ENCODE measurements at regions not wholly inside any gene's neighbourhood (a gene's known extent, or its start where the extent isn't known, plus 50 kb on each side); places are given as distances from the start of the nearest gene placed in this dataset.
"Not testable (repeated sequence)": the region's sequence is repeated elsewhere in the genome, so short reads cannot be mapped to it uniquely, and the experiment has no call there.

DNA sequence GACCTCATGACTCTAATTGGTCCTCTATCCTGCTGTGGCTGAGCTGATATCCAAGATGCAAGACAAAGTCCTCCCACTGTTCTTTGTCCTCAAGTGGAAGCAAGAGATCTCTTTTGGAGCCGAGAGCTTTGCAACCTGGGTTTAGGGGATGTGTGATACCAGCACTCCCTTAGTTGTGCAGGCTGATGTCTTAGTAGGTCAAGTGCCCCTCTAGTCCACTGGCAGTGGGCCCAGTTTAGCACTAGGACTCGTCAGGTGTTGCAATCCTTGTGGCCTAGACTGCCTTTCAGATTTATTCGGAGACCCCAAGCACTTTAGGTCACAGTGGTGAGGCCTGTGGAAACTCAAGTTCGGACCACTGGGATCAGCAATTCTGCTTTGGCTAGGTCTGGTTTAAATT, 64.0 kb downstream of the GPRASP3 start:
- Mint-ChIP-seq H3K4me3 (no peak overlapping the region), H3K27ac (no peak overlapping the region), H3K9me3 (peaks cover 4% of the 10 kb centered on the region), H3K27me3 (no peaks in the 10 kb centered on the region), H3K36me3 (peaks cover 25% of the 10 kb centered on the region), H3K4me1 (no peaks in the 10 kb centered on the region)
- no peak for DNase-seq (ENCODE audit: low spot score in 2 of 2)
- no peak for ATAC-seq (ENCODE audit: low read depth)

DNA sequence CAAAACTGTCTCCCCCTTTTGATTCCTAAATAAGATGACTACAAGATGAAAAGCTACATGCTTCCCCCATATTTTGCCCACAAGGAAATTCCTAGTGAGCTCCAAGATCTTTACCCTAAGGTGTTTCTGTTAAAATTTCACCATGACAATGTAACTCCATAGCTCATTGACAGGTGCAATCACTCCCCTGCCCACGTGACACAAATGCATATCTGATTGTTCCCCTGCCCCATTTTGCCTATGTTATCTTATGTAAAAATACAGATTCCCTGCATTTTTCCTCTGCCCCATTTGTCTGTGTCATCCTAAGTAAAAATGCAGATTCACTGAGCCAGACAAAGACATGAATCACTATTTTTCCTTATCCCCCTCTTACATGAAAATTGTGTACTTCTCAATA, 66.7 kb downstream of the GPRASP3 start:
- Mint-ChIP-seq H3K27me3 (no peaks in the 10 kb centered on the region), H3K4me3 (no peak overlapping the region), H3K4me1 (no peaks in the 10 kb centered on the region), H3K9me3 (peaks cover 3% of the 10 kb centered on the region), H3K27ac (no peak overlapping the region), H3K36me3 (peaks cover 20% of the 10 kb centered on the region)
- no peak for ATAC-seq (ENCODE audit: low read depth)
- DNase-seq (ENCODE audit: low spot score in 2 of 2), result no peak

DNA sequence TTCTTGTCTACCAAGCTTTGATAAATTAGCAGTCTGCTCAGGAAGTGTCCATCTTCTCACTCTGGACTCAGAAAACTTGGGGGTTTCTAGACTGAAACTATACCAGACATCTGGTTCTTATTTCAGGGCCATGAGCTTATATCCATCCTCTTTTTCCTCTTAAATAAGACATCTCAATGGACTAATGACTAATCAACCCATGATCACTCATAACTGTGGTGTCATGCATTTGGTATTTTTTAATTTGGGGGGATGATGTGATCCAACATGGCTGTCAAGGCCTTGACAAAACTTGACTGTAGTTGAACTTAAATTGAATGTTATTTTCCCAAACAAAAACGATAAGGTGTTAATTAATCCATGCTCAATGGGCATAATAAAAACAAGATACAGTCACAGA, 87.8 kb downstream of the GPRASP3 start:
- no peaks in the 10 kb centered on the region for H3K4me1 Mint-ChIP-seq
- H3K4me3 Mint-ChIP-seq, result no peak overlapping the region
- H3K9me3 Mint-ChIP-seq, result no peaks in the 10 kb centered on the region
- no peak overlapping the region for H3K27ac Mint-ChIP-seq
- no peak for ATAC-seq (ENCODE audit: low read depth)
- peaks cover 7% of the 10 kb centered on the region for H3K36me3 Mint-ChIP-seq
- no peaks in the 10 kb centered on the region for H3K27me3 Mint-ChIP-seq
- no peak for DNase-seq (ENCODE audit: low spot score in 2 of 2)

DNA sequence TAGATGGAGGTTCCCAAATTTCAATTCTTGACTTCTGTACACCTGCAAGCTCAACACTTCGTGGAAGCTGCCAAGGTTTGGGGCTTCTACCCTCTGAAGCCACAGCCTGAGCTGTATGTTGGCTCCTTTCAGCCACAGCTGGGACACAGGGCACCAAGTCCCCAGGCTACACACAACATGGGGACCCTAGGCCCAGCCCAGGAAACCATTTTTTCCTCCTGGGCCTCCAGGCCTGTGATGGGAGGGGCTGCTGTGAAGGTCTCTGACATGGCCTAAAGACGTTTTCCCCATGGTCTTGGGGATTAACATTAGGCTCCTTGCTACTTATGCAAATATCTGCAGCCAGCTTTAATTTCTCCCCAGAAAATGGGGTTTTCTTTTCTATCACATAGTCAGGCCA, 97.7 kb downstream of the GPRASP3 start:
- not testable (repeated sequence) for DNase-seq (ENCODE audit: low spot score in 2 of 2); H3K27ac Mint-ChIP-seq; H3K4me3 Mint-ChIP-seq; H3K27me3 Mint-ChIP-seq; ATAC-seq (ENCODE audit: low read depth); H3K9me3 Mint-ChIP-seq; H3K4me1 Mint-ChIP-seq
- peaks cover 26% of the 10 kb centered on the region for H3K36me3 Mint-ChIP-seq

DNA sequence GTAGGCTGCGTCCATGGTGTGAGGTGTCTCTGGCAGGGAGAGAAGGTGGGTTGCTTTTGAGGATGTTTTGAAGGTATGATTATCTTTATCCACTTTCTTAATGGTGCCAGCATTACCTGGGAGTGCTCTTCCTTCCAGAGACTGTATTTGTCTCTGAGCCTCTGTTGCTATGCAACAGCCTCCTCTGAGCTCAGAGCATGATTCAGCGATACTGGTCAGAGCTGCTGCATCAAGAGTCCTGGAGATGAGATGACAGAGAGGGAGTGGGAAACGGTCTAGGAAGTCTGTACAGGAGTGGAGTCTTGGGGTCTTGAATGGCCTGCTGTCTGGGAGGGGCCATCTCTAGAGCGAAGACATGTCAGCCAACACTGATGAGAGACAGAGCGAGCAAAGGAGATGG, 104.4 kb upstream of the RAB40AL start:
- H3K27ac Mint-ChIP-seq, result no peak overlapping the region
- H3K9me3 Mint-ChIP-seq, result no peaks in the 10 kb centered on the region
- H3K4me1 Mint-ChIP-seq, result peaks cover 2% of the 10 kb centered on the region
- peaks cover 21% of the 10 kb centered on the region for H3K36me3 Mint-ChIP-seq
- no peaks in the 10 kb centered on the region for H3K27me3 Mint-ChIP-seq
- ATAC-seq (ENCODE audit: low read depth) (no peak), DNase-seq (ENCODE audit: low spot score in 2 of 2) (no peak)
- no peak overlapping the region for H3K4me3 Mint-ChIP-seq

DNA sequence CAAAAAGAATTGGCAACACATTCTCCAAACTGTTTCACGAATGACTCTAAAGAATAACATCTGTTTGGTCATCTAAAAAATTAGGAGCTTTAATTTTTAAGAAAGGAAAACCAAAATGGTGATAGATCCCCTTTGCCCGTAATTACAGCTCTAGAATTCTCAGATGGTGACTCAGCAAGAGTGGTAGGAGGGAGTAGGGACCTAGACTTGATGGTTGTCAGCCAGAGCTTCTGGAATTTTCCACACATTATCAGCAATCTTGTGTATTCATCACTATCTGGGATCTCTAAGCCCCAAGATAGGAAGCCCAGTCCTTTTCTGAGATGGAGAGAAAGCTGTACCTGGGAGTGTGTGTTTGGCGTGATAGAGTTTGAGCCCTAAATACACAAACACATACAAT, 103.9 kb upstream of the RAB40AL start:
- DNase-seq (ENCODE audit: low spot score in 2 of 2) (no peak), ATAC-seq (ENCODE audit: low read depth) (no peak)
- H3K27ac Mint-ChIP-seq, result no peak overlapping the region
- H3K36me3 Mint-ChIP-seq, result peaks cover 21% of the 10 kb centered on the region
- peaks cover 2% of the 10 kb centered on the region for H3K4me1 Mint-ChIP-seq
- no peak overlapping the region for H3K4me3 Mint-ChIP-seq
- H3K9me3 Mint-ChIP-seq, result no peaks in the 10 kb centered on the region
- H3K27me3 Mint-ChIP-seq, result no peaks in the 10 kb centered on the region

DNA sequence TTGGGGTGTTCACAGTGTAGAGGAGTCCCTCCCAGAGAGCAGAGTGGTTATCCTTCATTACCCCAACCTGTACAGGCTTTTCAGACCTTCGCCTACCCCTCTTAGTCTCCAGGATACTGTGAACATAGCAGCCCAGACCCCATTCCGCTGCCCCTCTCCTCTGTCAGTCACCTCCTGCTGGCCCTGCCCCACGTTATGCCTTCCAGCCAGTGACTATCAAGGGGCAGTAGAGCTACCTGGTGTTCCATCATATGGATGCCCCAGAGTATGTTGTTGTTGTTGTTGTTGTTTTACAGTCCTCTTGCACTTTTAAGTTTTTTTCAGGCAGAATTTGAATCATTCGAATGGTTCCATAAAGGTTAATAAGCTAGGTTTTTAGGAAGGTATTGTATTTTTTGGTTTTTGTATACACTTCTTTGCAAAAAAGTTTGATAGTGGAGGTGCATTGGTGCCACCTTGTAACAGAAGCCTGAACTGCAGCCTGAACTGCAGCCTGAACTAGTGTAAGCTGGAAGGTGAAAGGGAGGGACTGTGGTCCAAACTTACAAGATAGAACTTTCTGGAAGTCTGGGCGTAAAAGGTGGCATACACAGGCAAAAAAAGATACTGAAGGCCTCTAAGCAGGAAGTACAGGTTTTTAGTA, 101.4 kb upstream of the RAB40AL start:
- ATAC-seq (ENCODE audit: low read depth) (no peak), DNase-seq (ENCODE audit: low spot score in 2 of 2) (no peak)
- Mint-ChIP-seq H3K4me1 (peaks cover 2% of the 10 kb centered on the region), H3K4me3 (no peak overlapping the region), H3K27me3 (no peaks in the 10 kb centered on the region), H3K9me3 (no peaks in the 10 kb centered on the region), H3K27ac (no peak overlapping the region), H3K36me3 (peaks cover 16% of the 10 kb centered on the region)

DNA sequence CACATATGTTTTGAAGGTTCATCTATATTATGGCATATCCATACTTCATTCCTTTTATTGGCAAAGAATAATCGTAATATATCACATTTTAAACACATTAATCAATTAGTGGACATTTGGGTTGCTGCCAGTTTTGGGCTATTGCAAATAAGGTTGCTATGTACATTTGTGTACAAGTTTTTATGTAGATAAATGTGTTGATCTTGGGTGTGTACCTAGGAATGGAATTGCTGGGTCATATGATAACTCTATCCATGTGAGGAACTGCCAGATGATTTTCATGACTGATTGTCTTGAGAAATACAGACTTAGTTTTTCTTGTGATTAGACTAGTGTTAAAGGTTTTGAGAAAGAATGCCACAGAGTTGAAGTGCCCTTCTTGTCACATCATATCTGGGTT, 99.2 kb upstream of the RAB40AL start:
- H3K27me3 Mint-ChIP-seq, result no peaks in the 10 kb centered on the region
- no peak overlapping the region for H3K27ac Mint-ChIP-seq
- H3K4me1 Mint-ChIP-seq, result no peaks in the 10 kb centered on the region

DNA sequence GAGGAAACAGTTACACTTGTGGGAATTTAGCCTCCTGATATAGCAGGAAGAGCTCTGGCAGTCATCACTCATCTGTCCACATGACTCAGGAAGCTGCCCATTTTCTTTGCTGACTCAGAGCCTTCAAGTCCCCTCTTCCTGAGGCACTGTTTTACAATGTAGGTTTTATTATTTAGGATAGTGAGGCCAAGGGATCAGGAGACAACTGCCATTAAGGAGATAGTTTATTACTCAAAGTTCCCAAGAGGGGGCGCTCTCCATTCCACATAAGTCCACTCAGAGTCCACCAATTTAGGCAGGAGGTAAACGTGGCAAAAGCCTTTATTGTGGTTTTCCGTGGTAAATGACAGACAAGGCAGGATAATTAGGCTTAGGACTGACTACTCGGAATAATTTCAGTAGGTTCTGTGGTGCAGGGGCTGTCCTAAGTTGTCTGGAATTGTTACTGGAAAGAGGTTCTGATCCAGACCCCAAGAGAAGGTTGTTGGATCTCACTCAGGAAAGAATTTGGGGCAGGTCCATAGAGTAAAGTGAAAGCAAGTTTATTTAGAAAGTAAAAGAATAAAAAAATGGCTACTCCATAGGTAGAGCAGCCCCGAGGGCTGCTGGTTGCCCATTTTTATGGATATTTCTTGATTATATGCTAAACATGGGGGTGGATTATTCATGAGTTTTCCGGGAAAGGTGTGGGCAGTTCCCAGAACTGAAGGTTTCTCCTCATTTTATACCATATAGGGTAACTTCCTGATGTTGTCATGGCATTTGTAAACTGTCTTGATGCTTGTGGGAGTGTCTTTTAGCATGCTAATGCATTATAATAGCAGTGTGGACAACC, 96.0 kb upstream of the RAB40AL start:
- Mint-ChIP-seq H3K27ac (no peak overlapping the region), H3K4me1 (no peaks in the 10 kb centered on the region), H3K36me3 (peaks cover 5% of the 10 kb centered on the region), H3K4me3 (no peak overlapping the region), H3K9me3 (no peaks in the 10 kb centered on the region), H3K27me3 (no peaks in the 10 kb centered on the region)
- no peak for DNase-seq (ENCODE audit: low spot score in 2 of 2)
- ATAC-seq (ENCODE audit: low read depth), result no peak

More for the DNA sequence above, 99.2 kb upstream of the RAB40AL start:
- ATAC-seq (ENCODE audit: low read depth) (no peak), DNase-seq (ENCODE audit: low spot score in 2 of 2) (no peak)
- H3K4me3 Mint-ChIP-seq, result no peak overlapping the region
- H3K9me3 Mint-ChIP-seq, result no peaks in the 10 kb centered on the region
- peaks cover 8% of the 10 kb centered on the region for H3K36me3 Mint-ChIP-seq

DNA sequence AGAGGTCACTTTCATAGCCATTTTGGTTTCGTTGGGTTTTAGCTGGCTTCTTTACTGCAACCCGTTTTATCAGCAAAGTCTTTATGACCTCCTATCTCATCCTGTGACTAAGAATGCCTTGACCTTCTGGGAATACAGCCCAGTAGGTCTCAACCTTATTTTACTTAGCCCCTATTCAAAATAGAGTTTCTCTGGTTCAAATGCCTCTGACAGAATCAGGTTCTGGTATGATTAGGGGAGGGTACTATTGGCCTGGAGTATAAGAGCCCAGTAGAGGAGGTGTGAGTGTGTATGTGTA, 95.4 kb upstream of the RAB40AL start:
- ATAC-seq (ENCODE audit: low read depth) (no peak), DNase-seq (ENCODE audit: low spot score in 2 of 2) (no peak)
- Mint-ChIP-seq H3K9me3 (no peaks in the 10 kb centered on the region), H3K27ac (no peak overlapping the region), H3K36me3 (peaks cover 5% of the 10 kb centered on the region), H3K4me1 (no peaks in the 10 kb centered on the region), H3K27me3 (no peaks in the 10 kb centered on the region), H3K4me3 (no peak overlapping the region)

DNA sequence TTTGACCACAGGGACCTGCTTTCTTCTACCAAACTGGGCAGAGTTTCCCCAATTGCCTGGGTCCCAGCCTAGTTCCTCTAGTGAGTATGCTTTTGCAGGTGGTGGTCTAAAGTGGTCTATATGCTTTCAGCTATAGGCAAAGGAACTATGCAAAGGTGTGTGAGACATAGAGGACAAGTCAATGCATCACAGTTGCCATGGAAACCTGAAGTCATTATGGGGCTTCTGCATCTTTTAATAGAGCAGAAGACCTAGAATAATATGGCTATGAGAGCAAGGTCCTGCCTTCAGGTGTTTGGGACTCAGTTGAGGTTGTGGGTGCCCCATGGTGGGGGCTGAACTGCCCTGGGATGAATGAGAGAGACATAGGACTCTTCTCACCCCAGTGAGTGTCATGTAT, 92.1 kb upstream of the RAB40AL start:
- Mint-ChIP-seq H3K9me3 (no peaks in the 10 kb centered on the region), H3K4me3 (no peak overlapping the region), H3K36me3 (peaks cover 2% of the 10 kb centered on the region), H3K4me1 (no peaks in the 10 kb centered on the region), H3K27ac (no peak overlapping the region), H3K27me3 (no peaks in the 10 kb centered on the region)
- ATAC-seq (ENCODE audit: low read depth), result no peak
- DNase-seq (ENCODE audit: low spot score in 2 of 2), result no peak

DNA sequence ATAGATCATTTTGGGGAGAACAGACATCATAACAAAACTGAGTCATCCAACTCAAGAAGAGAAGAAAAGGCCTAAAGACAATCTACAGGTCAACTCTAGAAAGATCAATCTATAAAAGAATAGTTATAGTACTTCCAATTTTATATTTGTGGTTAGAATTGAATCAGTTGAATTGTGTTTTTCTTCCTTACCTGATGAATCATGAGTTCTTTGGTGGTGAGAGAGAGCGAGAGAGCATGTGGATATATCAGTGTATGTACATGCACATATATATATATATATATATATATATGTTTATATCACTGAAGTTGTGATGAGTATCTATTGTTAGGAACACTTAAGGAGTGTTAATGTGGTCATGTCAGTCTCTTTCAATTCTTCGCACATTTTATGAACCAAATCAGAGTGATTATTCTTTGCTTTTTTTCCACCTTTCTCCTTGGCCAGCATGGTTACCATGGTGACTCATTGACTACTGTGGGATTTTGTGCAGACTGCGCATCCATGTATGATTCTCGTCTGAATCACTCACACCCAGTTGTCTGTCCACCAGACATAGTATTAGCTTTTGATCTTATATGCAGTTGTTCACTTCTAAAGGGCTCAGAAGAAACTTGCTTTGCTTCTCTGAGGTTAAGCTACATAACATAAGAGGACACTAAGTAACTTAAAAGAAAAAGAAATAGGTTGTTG, 90.4 kb upstream of the RAB40AL start:
- H3K27me3 Mint-ChIP-seq, result no peaks in the 10 kb centered on the region
- DNase-seq (ENCODE audit: low spot score in 2 of 2) (no peak), ATAC-seq (ENCODE audit: low read depth) (no peak)
- H3K27ac Mint-ChIP-seq, result no peak overlapping the region
- no peak overlapping the region for H3K4me3 Mint-ChIP-seq
- H3K4me1 Mint-ChIP-seq, result no peaks in the 10 kb centered on the region
- H3K36me3 Mint-ChIP-seq, result peaks cover 2% of the 10 kb centered on the region
- H3K9me3 Mint-ChIP-seq, result no peaks in the 10 kb centered on the region

DNA sequence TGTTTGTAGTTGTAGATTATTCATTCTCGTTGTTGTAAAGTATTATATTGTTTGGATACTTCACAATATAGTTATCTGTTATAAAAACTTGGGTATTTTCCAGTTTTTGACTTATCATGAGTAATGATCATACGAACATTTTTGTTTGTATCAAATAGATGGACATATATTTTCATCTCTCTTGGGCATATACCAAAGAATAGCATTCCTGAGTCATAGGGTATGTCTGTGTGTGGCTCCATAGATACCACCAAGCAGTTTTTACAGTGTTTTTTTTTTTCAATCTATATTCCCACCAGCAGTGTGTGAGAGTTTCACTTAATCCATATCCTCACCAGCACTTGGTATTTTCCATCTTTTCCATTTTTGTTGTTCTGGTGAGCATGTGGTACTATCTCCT, 89.7 kb upstream of the RAB40AL start:
- DNase-seq (ENCODE audit: low spot score in 2 of 2) (no peak), ATAC-seq (ENCODE audit: low read depth) (no peak)
- H3K4me3 Mint-ChIP-seq, result no peak overlapping the region
- peaks cover 2% of the 10 kb centered on the region for H3K36me3 Mint-ChIP-seq
- H3K27ac Mint-ChIP-seq, result no peak overlapping the region
- no peaks in the 10 kb centered on the region for H3K9me3 Mint-ChIP-seq
- H3K27me3 Mint-ChIP-seq, result no peaks in the 10 kb centered on the region
- H3K4me1 Mint-ChIP-seq, result no peaks in the 10 kb centered on the region

DNA sequence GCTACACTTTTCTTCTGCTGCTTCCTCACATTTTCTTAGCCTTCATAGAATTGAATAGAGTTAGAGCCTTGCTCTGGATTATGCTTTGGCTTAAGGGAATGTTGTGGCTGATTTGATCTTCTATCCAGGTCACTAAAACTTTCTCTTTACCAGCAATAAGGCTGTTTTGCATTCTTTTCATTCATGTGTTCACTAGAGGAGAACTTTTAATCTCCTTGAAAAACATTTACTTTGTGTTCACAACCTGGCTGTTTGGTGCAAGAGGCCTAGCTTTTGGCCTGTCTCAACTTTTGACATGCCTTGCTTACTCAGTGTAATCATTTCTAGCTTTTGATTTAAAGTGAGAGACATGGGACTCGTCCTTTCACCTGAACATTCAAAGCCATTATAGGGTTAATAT, 87.7 kb upstream of the RAB40AL start:
- DNase-seq (ENCODE audit: low spot score in 2 of 2) (no peak), ATAC-seq (ENCODE audit: low read depth) (no peak)
- H3K27ac Mint-ChIP-seq, result no peak overlapping the region
- peaks cover 8% of the 10 kb centered on the region for H3K36me3 Mint-ChIP-seq
- H3K27me3 Mint-ChIP-seq, result no peaks in the 10 kb centered on the region
- H3K4me3 Mint-ChIP-seq, result no peak overlapping the region
- no peaks in the 10 kb centered on the region for H3K9me3 Mint-ChIP-seq
- no peaks in the 10 kb centered on the region for H3K4me1 Mint-ChIP-seq
